Smooth muscle cell of the brain vasculature (primary cell): ENCODE measurements at regions not wholly inside any gene's neighbourhood (a gene's known extent, or its start where the extent isn't known, plus 50 kb on each side); places are given as distances from the start of the nearest gene placed in this dataset.
"Not testable (repeated sequence)": the region's sequence is repeated elsewhere in the genome, so short reads cannot be mapped to it uniquely, and the experiment has no call there.

ENCODE experiments used
- DNase-seq: peaks from one replicate; pipeline ENCODE4 v3.0.0-alpha.2; 2012; ENCODE audit warnings: low read depth, low spot score

GRCh38 chr6:120805276-120805675, 529.0 kb downstream of the TBC1D32 start:
- DNase-seq = no peak

GRCh38 chr6:120804612-120805011, 529.7 kb downstream of the TBC1D32 start:
- no peak for DNase-seq

GRCh38 chr6:120786682-120787081, 547.6 kb downstream of the TBC1D32 start:
- DNase-seq = no peak

GRCh38 chr6:120786256-120786655, 548.0 kb downstream of the TBC1D32 start:
- DNase-seq = no peak

- no peak for DNase-seq
Measured at GRCh38 chr6:120785459-120786086, 548.7 kb downstream of the TBC1D32 start.

GRCh38 chr6:120779441-120779840, 554.8 kb downstream of the TBC1D32 start:
- no peak for DNase-seq

GRCh38 chr6:120775698-120776097, 558.6 kb downstream of the TBC1D32 start:
- DNase-seq = no peak

- no peak for DNase-seq
Measured at GRCh38 chr6:120774275-120774674, 560.0 kb downstream of the TBC1D32 start.

- no peak for DNase-seq
Measured at GRCh38 chr6:120771019-120771418, 563.3 kb downstream of the TBC1D32 start.

GRCh38 chr6:120764312-120764711, 570.0 kb downstream of the TBC1D32 start:
- no peak for DNase-seq

GRCh38 chr6:120759570-120759969, 574.7 kb downstream of the TBC1D32 start:
- DNase-seq = no peak

GRCh38 chr6:120748574-120748973, 585.7 kb downstream of the TBC1D32 start:
- DNase-seq = not testable (repeated sequence)

- no peak for DNase-seq
Measured at GRCh38 chr6:120736740-120737139, 597.5 kb downstream of the TBC1D32 start.

- DNase-seq = no peak
Measured at GRCh38 chr6:120735641-120736040, 598.6 kb downstream of the TBC1D32 start.

GRCh38 chr6:120711255-120711654, 623.0 kb downstream of the TBC1D32 start:
- no peak for DNase-seq

GRCh38 chr6:120700001-120700400, 634.3 kb downstream of the TBC1D32 start:
- DNase-seq = no peak

GRCh38 chr6:120686492-120686891, 647.8 kb downstream of the TBC1D32 start:
- DNase-seq = no peak

GRCh38 chr6:120682145-120682544, 652.1 kb downstream of the TBC1D32 start:
- no peak for DNase-seq

GRCh38 chr6:120681204-120681603, 653.1 kb downstream of the TBC1D32 start:
- no peak for DNase-seq

- DNase-seq = no peak
Measured at GRCh38 chr6:120675886-120676285, 658.4 kb downstream of the TBC1D32 start.

- DNase-seq = no peak
Measured at GRCh38 chr6:120671519-120671918, 662.8 kb downstream of the TBC1D32 start.

- no peak for DNase-seq
Measured at GRCh38 chr6:120652506-120652905, 681.8 kb downstream of the TBC1D32 start.

GRCh38 chr6:120648713-120649112, 685.6 kb downstream of the TBC1D32 start:
- no peak for DNase-seq

GRCh38 chr6:120646101-120646500, 688.2 kb downstream of the TBC1D32 start:
- DNase-seq = no peak
